ENCODE measurements at regions not wholly inside any gene's neighbourhood (a gene's known extent, or its start where the extent isn't known, plus 50 kb on each side); places are given as distances from the start of the nearest gene placed in this dataset.

GRCh38 chr3:194781617-194782016 is 95.9 kb downstream of the FAM43A start:
- Histone ChIP-seq H3K27me3 (replicated peaks; ENCODE audit: insufficient read depth, low read length) (no peaks in the 10 kb centered on the region), H4K20me1 (ENCODE audit: insufficient read depth, low read length) (no peaks in the 10 kb centered on the region), H3F3A (ENCODE audit: insufficient read depth, low read length) (no peaks in the 10 kb centered on the region), H3K4me3 (ENCODE audit: low read length) (no peak overlapping the region), H3K79me2 (ENCODE audit: low read length) (no peaks in the 10 kb centered on the region), H3K9ac (ENCODE audit: low read length) (no peak overlapping the region), H3K36me3 (replicated peaks; ENCODE audit: insufficient read depth, low read length) (no peaks in the 10 kb centered on the region), H3K27ac (ENCODE audit: low read length) (no peak overlapping the region), H3K9me2 (replicated peaks; ENCODE audit: insufficient read depth, low read length) (no peaks in the 10 kb centered on the region), H3K4me1 (ENCODE audit: low read length) (no peaks in the 10 kb centered on the region), H3K9me3 (replicated peaks; ENCODE audit: insufficient read depth, low read length) (no peaks in the 10 kb centered on the region), H3K4me2 (ENCODE audit: low read depth, low read length) (no peak overlapping the region), H2AFZ (ENCODE audit: low read length) (no peak overlapping the region)
- no peak for DNase-seq
- TF ChIP-seq CTCF (IDR thresholded peaks at IDR 0.05; ENCODE audit: low read length) (no peak), EZH2 (optimal IDR thresholded peaks at IDR 0.05; ENCODE audit: low read depth, low read length) (no peak), EZH2phosphoT487 (IDR thresholded peaks at IDR 0.05; ENCODE audit: low read length) (no peak)

DNA sequence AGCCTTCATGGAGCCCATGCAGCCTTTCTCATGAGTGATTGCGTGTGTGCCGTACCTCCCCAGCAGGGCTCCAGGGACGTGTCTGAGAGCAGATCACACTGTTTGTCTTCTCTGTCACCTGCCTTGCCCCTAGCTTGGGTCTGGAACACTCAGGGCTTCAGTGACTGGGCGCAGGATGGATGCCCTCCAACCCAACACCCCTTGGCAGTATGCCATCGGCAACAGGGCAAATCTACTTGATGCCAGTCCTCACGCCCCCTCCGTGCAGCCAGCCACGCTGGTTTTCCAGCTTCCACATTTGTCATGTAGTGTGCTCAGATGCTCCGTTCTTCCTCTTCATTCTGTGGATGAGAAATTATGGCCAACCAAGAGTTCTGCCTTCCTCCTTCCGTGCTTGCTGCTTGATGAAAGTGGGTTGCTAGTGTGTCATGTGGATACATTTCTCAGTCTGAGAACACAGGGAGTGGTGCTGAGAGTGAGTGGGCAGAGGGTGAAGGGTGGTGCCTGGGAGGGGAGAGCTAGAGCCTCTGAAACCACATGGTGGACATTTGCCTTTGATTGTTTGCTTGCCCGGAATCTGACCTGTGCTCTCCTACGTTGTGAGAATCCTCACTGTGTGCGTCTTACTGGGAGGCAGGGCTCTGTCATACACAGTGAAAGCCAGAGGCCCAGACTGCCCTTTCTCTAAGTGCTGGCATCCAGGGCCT is 97.2 kb downstream of the FAM43A start:
- TF ChIP-seq EZH2 (optimal IDR thresholded peaks at IDR 0.05; ENCODE audit: low read depth, low read length) (no peak), CTCF (IDR thresholded peaks at IDR 0.05; ENCODE audit: low read length) (no peak), EZH2phosphoT487 (IDR thresholded peaks at IDR 0.05; ENCODE audit: low read length) (no peak)
- H4K20me1 ChIP-seq (ENCODE audit: insufficient read depth, low read length), result no peaks in the 10 kb centered on the region
- no peak overlapping the region for H3K4me2 ChIP-seq (ENCODE audit: low read depth, low read length)
- no peak overlapping the region for H3K9ac ChIP-seq (ENCODE audit: low read length)
- H3K4me1 ChIP-seq (ENCODE audit: low read length), result no peaks in the 10 kb centered on the region
- H3F3A ChIP-seq (ENCODE audit: insufficient read depth, low read length), result no peaks in the 10 kb centered on the region
- no peak overlapping the region for H3K4me3 ChIP-seq (ENCODE audit: low read length)
- H3K36me3 ChIP-seq (replicated peaks; ENCODE audit: insufficient read depth, low read length), result no peaks in the 10 kb centered on the region
- H3K9me3 ChIP-seq (replicated peaks; ENCODE audit: insufficient read depth, low read length), result no peaks in the 10 kb centered on the region
- no peak overlapping the region for H2AFZ ChIP-seq (ENCODE audit: low read length)
- H3K79me2 ChIP-seq (ENCODE audit: low read length), result no peaks in the 10 kb centered on the region
- H3K27me3 ChIP-seq (replicated peaks; ENCODE audit: insufficient read depth, low read length), result no peaks in the 10 kb centered on the region
- no peak for DNase-seq
- H3K27ac ChIP-seq (ENCODE audit: low read length), result no peak overlapping the region
- H3K9me2 ChIP-seq (replicated peaks; ENCODE audit: insufficient read depth, low read length), result no peaks in the 10 kb centered on the region

DNA sequence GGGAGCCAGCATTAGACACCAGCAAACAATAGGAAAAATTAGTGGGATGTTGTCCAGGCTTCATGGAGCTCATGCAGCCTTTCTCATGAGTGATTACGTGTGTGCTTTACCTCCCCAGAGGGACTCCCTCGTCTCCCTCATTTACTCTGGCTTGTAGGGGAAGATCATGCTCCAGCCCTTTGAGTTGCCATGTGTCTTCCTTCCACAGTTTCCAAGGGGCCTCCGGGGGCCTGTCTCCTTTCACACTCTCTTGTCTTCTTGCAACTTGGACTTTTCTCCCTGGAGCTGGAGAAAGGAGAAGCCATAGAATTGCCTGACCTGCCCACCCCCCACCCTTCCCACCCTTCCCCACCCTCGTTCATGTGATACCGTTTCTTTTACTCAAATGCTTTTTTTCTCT is 98.7 kb downstream of the FAM43A start:
- Histone ChIP-seq H3K27ac (ENCODE audit: low read length) (no peak overlapping the region), H3K9me3 (replicated peaks; ENCODE audit: insufficient read depth, low read length) (no peaks in the 10 kb centered on the region), H3K79me2 (ENCODE audit: low read length) (no peaks in the 10 kb centered on the region), H3K4me3 (ENCODE audit: low read length) (no peak overlapping the region), H3K27me3 (replicated peaks; ENCODE audit: insufficient read depth, low read length) (no peaks in the 10 kb centered on the region), H3K4me2 (ENCODE audit: low read depth, low read length) (no peak overlapping the region), H4K20me1 (ENCODE audit: insufficient read depth, low read length) (no peaks in the 10 kb centered on the region), H3K4me1 (ENCODE audit: low read length) (no peaks in the 10 kb centered on the region), H3K9ac (ENCODE audit: low read length) (no peak overlapping the region), H3K9me2 (replicated peaks; ENCODE audit: insufficient read depth, low read length) (no peaks in the 10 kb centered on the region), H3K36me3 (replicated peaks; ENCODE audit: insufficient read depth, low read length) (no peaks in the 10 kb centered on the region), H2AFZ (ENCODE audit: low read length) (no peak overlapping the region), H3F3A (ENCODE audit: insufficient read depth, low read length) (no peaks in the 10 kb centered on the region)
- DNase-seq, result no peak
- TF ChIP-seq EZH2phosphoT487 (IDR thresholded peaks at IDR 0.05; ENCODE audit: low read length), result no peak
- no peak for TF ChIP-seq CTCF (IDR thresholded peaks at IDR 0.05; ENCODE audit: low read length)
- TF ChIP-seq EZH2 (optimal IDR thresholded peaks at IDR 0.05; ENCODE audit: low read depth, low read length), result no peak

Data from MM.1S (cell line).